MM.1S (cell line): ENCODE measurements at regions not wholly inside any gene's neighbourhood (a gene's known extent, or its start where the extent isn't known, plus 50 kb on each side); places are given as distances from the start of the nearest gene placed in this dataset.

Experiments used
- EZH2 ChIP-seq: fragments of 300-600 bp; sonication (generic); optimal IDR thresholded peaks from 2 replicates; pipeline ENCODE3; 2017; ENCODE audit warnings: low read depth, mild to moderate bottlenecking, antibody characterized with exemption, low read length, mixed read lengths
- EZH2phosphoT487 ChIP-seq: fragments of 300-600 bp; sonication (generic); IDR thresholded peaks from 2 replicates; pipeline ENCODE4 v1.6.1; 2018; ENCODE audit warnings: antibody characterized with exemption, low read length
- TF ChIP-seq, protein P1 (sequence below): fragments of 300-600 bp; sonication (generic); IDR thresholded peaks from 2 replicates; pipeline ENCODE4 v1.5.1; 2016; ENCODE audit warnings: antibody characterized with exemption, low read length, mixed read lengths

GRCh38 chr20:55417836-55418235 is 587.5 kb downstream of the CBLN4 start:
- TF ChIP-seq, protein P1, sequence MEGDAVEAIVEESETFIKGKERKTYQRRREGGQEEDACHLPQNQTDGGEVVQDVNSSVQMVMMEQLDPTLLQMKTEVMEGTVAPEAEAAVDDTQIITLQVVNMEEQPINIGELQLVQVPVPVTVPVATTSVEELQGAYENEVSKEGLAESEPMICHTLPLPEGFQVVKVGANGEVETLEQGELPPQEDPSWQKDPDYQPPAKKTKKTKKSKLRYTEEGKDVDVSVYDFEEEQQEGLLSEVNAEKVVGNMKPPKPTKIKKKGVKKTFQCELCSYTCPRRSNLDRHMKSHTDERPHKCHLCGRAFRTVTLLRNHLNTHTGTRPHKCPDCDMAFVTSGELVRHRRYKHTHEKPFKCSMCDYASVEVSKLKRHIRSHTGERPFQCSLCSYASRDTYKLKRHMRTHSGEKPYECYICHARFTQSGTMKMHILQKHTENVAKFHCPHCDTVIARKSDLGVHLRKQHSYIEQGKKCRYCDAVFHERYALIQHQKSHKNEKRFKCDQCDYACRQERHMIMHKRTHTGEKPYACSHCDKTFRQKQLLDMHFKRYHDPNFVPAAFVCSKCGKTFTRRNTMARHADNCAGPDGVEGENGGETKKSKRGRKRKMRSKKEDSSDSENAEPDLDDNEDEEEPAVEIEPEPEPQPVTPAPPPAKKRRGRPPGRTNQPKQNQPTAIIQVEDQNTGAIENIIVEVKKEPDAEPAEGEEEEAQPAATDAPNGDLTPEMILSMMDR, result no peak
- TF ChIP-seq EZH2 (no peak), EZH2phosphoT487 (no peak)
